H1 (cell line): ENCODE measurements at regions not wholly inside any gene's neighbourhood (a gene's known extent, or its start where the extent isn't known, plus 50 kb on each side); places are given as distances from the start of the nearest gene placed in this dataset.

Source experiments
- CTCF ChIA-PET: fragments of 300-600 bp; sonication (Branson Sonifier 250); formaldehyde crosslinking; loops from one replicate; lab custom pipeline; 2021; ENCODE audit not compliant: partially characterized antibody; lab: Charles Lee
- POLR2A ChIA-PET: fragments of 300-600 bp; sonication (Branson Sonifier 250); formaldehyde crosslinking; loops from one replicate; lab custom pipeline; 2021; ENCODE audit warnings: inconsistent platforms; ENCODE audit not compliant: partially characterized antibody; lab: Charles Lee
- DNase-seq, 2 experiments: peaks; one replicate each; pipeline versions ENCODE4 v3.0.0 to v3.0.0-alpha.2; 2010 to 2022; ENCODE audit warnings: low spot score in 2 of 2, low read depth in 1 of 2, mixed read lengths in 1 of 2
- FAIRE-seq: peaks from 2 replicates; lab custom pipeline; 2011; peaks lifted over from hg19 to GRCh38; lab: Jason Lieb, UNC
- H2AFZ ChIP-seq: 2 replicates; pipeline ENCODE4 v1.8.1; 2012; ENCODE audit warnings: low read length, inconsistent platforms
- H2AK5ac ChIP-seq: 2 replicates; pipeline ENCODE4 v1.6.1; 2013; ENCODE audit warnings: low read depth, low read length
- H2BK120ac ChIP-seq: replicated peaks from 2 replicates; pipeline ENCODE3; 2013; ENCODE audit warnings: low read depth, low read length, inconsistent platforms
- H2BK12ac ChIP-seq: 2 replicates; pipeline ENCODE4 v1.6.1; 2013; ENCODE audit warnings: low read depth, low read length
- H2BK15ac ChIP-seq: 2 replicates; pipeline ENCODE4 v1.6.1; 2013; ENCODE audit warnings: low read length
- H2BK20ac ChIP-seq: 2 replicates; pipeline ENCODE4 v1.6.1; 2013; ENCODE audit warnings: low read length
- H2BK5ac ChIP-seq: 2 replicates; pipeline ENCODE4 v1.6.1; 2013; ENCODE audit warnings: low read depth, low read length
- H3K14ac ChIP-seq: 2 replicates; pipeline ENCODE4 v1.6.1; 2013; ENCODE audit warnings: inconsistent platforms; ENCODE audit not compliant: insufficient read length
- H3K18ac ChIP-seq: 2 replicates; pipeline ENCODE4 v1.6.1; 2013; ENCODE audit warnings: low read length; ENCODE audit errors: extremely low read depth
- H3K23ac ChIP-seq: 2 replicates; pipeline ENCODE4 v1.6.1; 2013; ENCODE audit warnings: inconsistent platforms; ENCODE audit not compliant: insufficient read length
- H3K23me2 ChIP-seq: 2 replicates; pipeline ENCODE4 v1.6.1; 2013; ENCODE audit warnings: low read depth, low read length
- H3K27ac ChIP-seq: 2 replicates; pipeline ENCODE4 v1.6.1; 2011; ENCODE audit warnings: low read depth, low read length, inconsistent platforms
- H3K27me3 ChIP-seq, 4 experiments: replicated peaks in 1 of 4; 1 replicate in 1 of 4; 2 replicates in 3 of 4; pipeline versions ENCODE4 v1.6.1 to v1.8.1; 2011 to 2013; ENCODE audit warnings: low read length in 3 of 4, mild to moderate bottlenecking in 3 of 4, inconsistent platforms in 2 of 4, mixed read lengths in 2 of 4, moderate library complexity in 1 of 4; ENCODE audit not compliant: control insufficient read depth in 3 of 4, insufficient read depth in 3 of 4; ENCODE audit errors: extremely low read depth in 1 of 4
- H3K36me3 ChIP-seq, 4 experiments: 2 replicates each; pipeline versions ENCODE4 v1.6.1 to v1.8.1; 2011 to 2013; ENCODE audit warnings: mild to moderate bottlenecking in 4 of 4, low read length in 3 of 4, moderate library complexity in 2 of 4, control low read depth in 1 of 4, inconsistent platforms in 1 of 4; ENCODE audit not compliant: insufficient read depth in 4 of 4, control insufficient read depth in 2 of 4
- H3K4ac ChIP-seq: replicated peaks from 2 replicates; pipeline ENCODE3; 2013; ENCODE audit warnings: low read length, low read depth, mixed read lengths, inconsistent platforms; ENCODE audit not compliant: insufficient read length
- H3K4me1 ChIP-seq, 4 experiments: replicated peaks in 1 of 4; 1 replicate in 1 of 4; 2 replicates in 3 of 4; pipeline versions ENCODE4 v1.6.1 to v1.8.1; 2011 to 2013; ENCODE audit warnings: low read length in 3 of 4, inconsistent platforms in 2 of 4, mixed read lengths in 1 of 4; ENCODE audit not compliant: insufficient read depth in 4 of 4, control insufficient read depth in 3 of 4
- H3K4me2 ChIP-seq, 2 experiments: 2 replicates each; pipeline versions ENCODE4 v1.6.1 to v1.8.1; 2011 to 2013; ENCODE audit warnings: low read depth in 2 of 2, low read length in 2 of 2, control low read depth in 1 of 2, inconsistent platforms in 1 of 2, mild to moderate bottlenecking in 1 of 2; ENCODE audit not compliant: insufficient read depth in 1 of 2
- H3K4me3 ChIP-seq, 4 experiments: fragments of 200-600, 300-600 bp in 1 of 4; sonication (generic), shearing (Covaris generic), sonication (Bioruptor Twin) in 1 of 4; 2 replicates each; pipeline versions ENCODE4 v1.5.1 to v1.8.1; 2011 to 2016; ENCODE audit warnings: low read length in 4 of 4, low read depth in 3 of 4, control low read depth in 2 of 4, inconsistent platforms in 2 of 4, mild to moderate bottlenecking in 2 of 4, mixed read lengths in 1 of 4, moderate library complexity in 1 of 4; ENCODE audit not compliant: insufficient read depth in 2 of 4; ENCODE audit errors: extremely low read depth in 1 of 4
- H3K56ac ChIP-seq: replicated peaks from 2 replicates; pipeline ENCODE3; 2013; ENCODE audit warnings: low read depth, mild to moderate bottlenecking, mixed read lengths, low read length, inconsistent platforms; ENCODE audit not compliant: insufficient read length
- H3K79me1 ChIP-seq: 2 replicates; pipeline ENCODE4 v1.6.1; 2013; ENCODE audit warnings: low read depth, low read length, control low read depth
- H3K79me2 ChIP-seq, 2 experiments: 2 replicates each; pipeline versions ENCODE4 v1.6.1 to v1.8.1; 2012 to 2013; ENCODE audit warnings: low read length in 2 of 2, mild to moderate bottlenecking in 2 of 2, inconsistent platforms in 1 of 2; ENCODE audit not compliant: insufficient read depth in 2 of 2, control insufficient read depth in 1 of 2
- H3K9ac ChIP-seq, 4 experiments: replicated peaks in 1 of 4; 1 replicate in 1 of 4; 2 replicates in 3 of 4; pipeline versions ENCODE4 v1.6.1 to v1.8.1; 2011 to 2013; ENCODE audit warnings: low read depth in 3 of 4, low read length in 3 of 4, control low read depth in 2 of 4, mild to moderate bottlenecking in 2 of 4, moderate library complexity in 2 of 4, inconsistent platforms in 1 of 4; ENCODE audit errors: extremely low read depth in 1 of 4
- H3K9me3 ChIP-seq, 2 experiments: 2 replicates each; pipeline versions ENCODE4 v1.6.1 to v1.8.1; 2012 to 2013; ENCODE audit warnings: mild to moderate bottlenecking in 2 of 2, moderate library complexity in 2 of 2, control low read depth in 1 of 2, inconsistent platforms in 1 of 2, low read depth in 1 of 2, low read length in 1 of 2, mixed read lengths in 1 of 2; ENCODE audit not compliant: insufficient read depth in 2 of 2
- H4K20me1 ChIP-seq, 2 experiments: replicated peaks in 1 of 2; 2 replicates each; pipeline versions ENCODE3 to v1.8.1; 2011 to 2013; ENCODE audit warnings: inconsistent platforms in 2 of 2, low read length in 2 of 2, mild to moderate bottlenecking in 1 of 2; ENCODE audit not compliant: insufficient read depth in 2 of 2, control insufficient read depth in 1 of 2
- H4K5ac ChIP-seq: 2 replicates; pipeline ENCODE4 v1.6.1; 2013; ENCODE audit warnings: low read length, low read depth, mixed read lengths, inconsistent platforms; ENCODE audit not compliant: insufficient read length
- H4K8ac ChIP-seq: 2 replicates; pipeline ENCODE4 v1.8.0; 2013; ENCODE audit warnings: mild to moderate bottlenecking, moderate library complexity, low read length, inconsistent platforms; ENCODE audit not compliant: insufficient read depth; ENCODE audit errors: extremely low read depth
- H4K91ac ChIP-seq: replicated peaks from 2 replicates; pipeline ENCODE3; 2013; ENCODE audit warnings: low read length, mixed read lengths, inconsistent platforms; ENCODE audit not compliant: insufficient read length
- BRCA1 ChIP-seq: IDR thresholded peaks from 2 replicates; pipeline ENCODE4 v1.6.1; 2012; ENCODE audit warnings: low read depth, low read length, improper control_type of control experiment
- HDAC2 ChIP-seq, 2 experiments: fragments of 300-600 bp in 1 of 2; sonication (generic) in 1 of 2; IDR thresholded peaks; 2 replicates each; pipeline ENCODE4 v1.6.1; 2011 to 2012; ENCODE audit warnings: low read depth in 2 of 2, low read length in 2 of 2, mild to moderate bottlenecking in 2 of 2, moderate library complexity in 2 of 2, borderline replicate concordance in 1 of 2, inconsistent platforms in 1 of 2
- JUN ChIP-seq: IDR thresholded peaks from 2 replicates; pipeline ENCODE4 v1.6.1; 2011; ENCODE audit warnings: low read depth, mild to moderate bottlenecking, improper control_type of control experiment, low read length
- NRF1 ChIP-seq: IDR thresholded peaks from 2 replicates; pipeline ENCODE4 v1.6.1; 2011; ENCODE audit warnings: mild to moderate bottlenecking, low read depth, low read length, improper control_type of control experiment
- RXRA ChIP-seq: IDR thresholded peaks from 2 replicates; pipeline ENCODE4 v1.6.1; 2011; ENCODE audit warnings: low read depth, mild to moderate bottlenecking, low read length, moderate library complexity; ENCODE audit not compliant: insufficient read depth
- SAP30 ChIP-seq: fragments of 300-600 bp; sonication (generic); IDR thresholded peaks from 2 replicates; pipeline ENCODE4 v1.7.1; 2012; ENCODE audit warnings: low read length, moderate library complexity, mild to moderate bottlenecking, inconsistent platforms; ENCODE audit not compliant: insufficient read depth, insufficient replicate concordance
- TAF1 ChIP-seq: IDR thresholded peaks from 2 replicates; pipeline ENCODE4 v1.6.1; 2011; ENCODE audit warnings: mild to moderate bottlenecking, low read depth, low read length
- TBP ChIP-seq: IDR thresholded peaks from 2 replicates; pipeline ENCODE4 v1.6.1; 2011; ENCODE audit warnings: low read depth, low read length, improper control_type of control experiment
- TCF12 ChIP-seq: IDR thresholded peaks from 2 replicates; pipeline ENCODE4 v1.6.1; 2011; ENCODE audit warnings: low read depth, mild to moderate bottlenecking, low read length

- H2BK20ac ChIP-seq = no peak overlapping the region
- H4K8ac ChIP-seq = no peak overlapping the region
- no peak for FAIRE-seq
- no peaks in the 10 kb centered on the region for H3K9me3 ChIP-seq
- H2BK120ac ChIP-seq = no peak overlapping the region
- no peak overlapping the region for H2AFZ ChIP-seq
- H3K18ac ChIP-seq = no peak overlapping the region
- no peaks in the 10 kb centered on the region for H3K27me3 ChIP-seq
- H3K79me2 ChIP-seq = no peaks in the 10 kb centered on the region
- no peak for DNase-seq
- no peak overlapping the region for H4K91ac ChIP-seq
- H3K56ac ChIP-seq = no peak overlapping the region
- H2BK5ac ChIP-seq = no peak overlapping the region
- no peak overlapping the region for H3K4me3 ChIP-seq
- H3K9ac ChIP-seq = no peak overlapping the region
- ChIA-PET POLR2A (no interaction called here), CTCF (no interaction called here)
- H2BK12ac ChIP-seq = no peak overlapping the region
- no peak overlapping the region for H4K5ac ChIP-seq
- no peaks in the 10 kb centered on the region for H3K79me1 ChIP-seq
- no peak overlapping the region for H3K4me2 ChIP-seq
- no peak overlapping the region for H3K27ac ChIP-seq
- no peak overlapping the region for H2AK5ac ChIP-seq
- no peak overlapping the region for H3K4ac ChIP-seq
- no peak for TF ChIP-seq SAP30
- TF ChIP-seq BRCA1 = no peak
- no peak for TF ChIP-seq TBP
- no peak for TF ChIP-seq HDAC2 (IDR thresholded peaks at IDR 0.05; ENCODE audit: borderline replicate concordance in 1 of 2, low read depth in 2 of 2, low read length in 2 of 2)
- no peak for TF ChIP-seq TCF12
- no peak for TF ChIP-seq RXRA
- no peak for TF ChIP-seq TAF1
- no peak for TF ChIP-seq JUN
- TF ChIP-seq NRF1 = no peak
- no peak overlapping the region for H2BK15ac ChIP-seq
- no peaks in the 10 kb centered on the region for H3K36me3 ChIP-seq
- no peak overlapping the region for H3K23ac ChIP-seq
- H3K23me2 ChIP-seq = no peaks in the 10 kb centered on the region
- no peaks in the 10 kb centered on the region for H3K4me1 ChIP-seq
- H3K14ac ChIP-seq = no peak overlapping the region
- H4K20me1 ChIP-seq = no peaks in the 10 kb centered on the region
Measured at GRCh38 chrX:34072906-34073305, 59.2 kb downstream of the FAM47A start.
